NCI-H187 (cell line): ENCODE measurements at regions not wholly inside any gene's neighbourhood (a gene's known extent, or its start where the extent isn't known, plus 50 kb on each side); places are given as distances from the start of the nearest gene placed in this dataset.
"Not testable (repeated sequence)": the region's sequence is repeated elsewhere in the genome, so short reads cannot be mapped to it uniquely, and the experiment has no call there.

Experiments
- DNase-seq, 2 experiments: peaks; one replicate each; lab custom pipeline; 2025; lab: John Stamatoyannopoulos, UW

DNA sequence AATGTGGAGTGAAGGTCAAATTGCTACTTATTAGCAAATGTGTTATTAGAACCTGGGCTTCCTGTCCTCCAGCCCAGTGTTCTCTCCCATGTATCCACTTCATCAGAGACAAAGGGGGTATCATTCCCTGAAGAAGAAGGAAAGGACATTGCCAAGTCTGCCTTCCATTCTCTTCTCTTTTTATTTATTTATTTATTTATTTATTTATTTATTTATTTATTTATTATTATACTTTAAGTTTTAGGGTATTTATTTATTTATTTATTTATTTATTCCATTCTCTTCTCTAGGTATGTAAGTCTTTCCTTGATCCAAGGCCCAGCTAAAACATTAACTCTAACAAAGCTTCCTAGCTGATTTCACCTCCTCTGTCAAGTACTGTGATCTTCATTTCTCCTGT lies 277.8 kb upstream of the DNAJC19 start:
- DNase-seq: no peak

DNA sequence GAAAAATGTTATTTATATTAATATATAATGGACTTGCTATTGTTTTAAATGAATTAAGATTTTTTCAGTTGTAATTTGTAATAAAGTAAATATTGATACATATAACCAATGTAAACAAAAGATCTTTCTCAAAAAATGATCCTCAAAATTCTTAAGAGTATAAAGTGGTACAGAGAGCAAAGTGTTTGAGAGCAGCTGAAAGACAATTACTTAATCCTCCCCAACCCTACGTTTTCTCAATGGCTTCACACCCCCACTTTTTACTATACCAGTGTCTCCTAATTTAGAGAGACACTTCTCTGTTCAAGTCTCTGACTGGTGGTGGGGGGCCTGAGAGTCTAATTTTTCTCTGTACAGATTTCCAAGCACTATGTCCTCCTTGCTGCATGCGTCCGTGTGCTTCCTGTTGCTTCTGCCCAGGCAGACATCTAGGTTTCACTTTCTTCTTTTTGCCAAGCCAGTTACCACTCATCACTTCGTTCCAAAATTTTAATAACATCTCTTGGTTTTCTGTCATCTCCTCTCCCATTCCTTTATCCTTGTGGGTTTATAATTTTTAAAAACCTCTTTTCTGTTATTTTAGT lies 276.3 kb upstream of the DNAJC19 start:
- no peak for DNase-seq

DNA sequence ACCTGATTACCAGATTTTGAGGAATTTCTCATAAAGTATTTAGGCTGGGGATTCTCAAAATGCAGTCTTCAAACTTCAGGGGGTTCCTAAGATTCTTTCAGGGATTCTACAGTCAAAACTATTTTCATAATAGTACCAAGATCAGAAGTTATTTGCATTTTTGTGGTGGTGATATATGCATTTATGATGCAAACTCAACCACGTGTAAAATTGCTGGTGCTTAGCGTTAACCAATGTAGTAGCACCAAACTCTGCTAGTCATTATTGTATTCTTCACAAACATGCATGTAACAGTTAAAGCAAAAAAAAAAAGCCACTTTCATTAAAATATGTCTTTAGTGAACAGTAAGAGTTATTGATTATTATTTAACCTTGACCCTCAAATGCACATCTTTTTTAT lies 274.9 kb upstream of the DNAJC19 start:
- no peak for DNase-seq

DNA sequence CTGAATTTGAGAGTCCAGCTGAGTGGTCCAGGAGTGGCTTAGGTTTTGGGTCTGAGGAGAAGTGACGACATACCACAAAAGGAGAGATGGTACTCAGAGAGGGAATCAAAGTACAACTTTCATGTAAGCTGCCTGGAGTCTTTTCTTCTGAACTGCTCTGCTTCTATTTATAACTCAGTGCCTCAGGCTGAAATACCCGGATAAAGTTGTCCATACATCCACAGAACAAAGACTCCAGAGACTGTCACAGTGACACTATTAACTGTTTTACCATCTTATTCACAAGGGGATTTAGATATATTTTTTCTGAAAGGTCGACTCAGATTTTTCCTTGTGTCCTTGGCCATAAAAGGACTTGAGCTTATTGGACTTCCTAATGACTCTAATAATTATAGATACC lies 264.3 kb upstream of the DNAJC19 start:
- no peak for DNase-seq

DNA sequence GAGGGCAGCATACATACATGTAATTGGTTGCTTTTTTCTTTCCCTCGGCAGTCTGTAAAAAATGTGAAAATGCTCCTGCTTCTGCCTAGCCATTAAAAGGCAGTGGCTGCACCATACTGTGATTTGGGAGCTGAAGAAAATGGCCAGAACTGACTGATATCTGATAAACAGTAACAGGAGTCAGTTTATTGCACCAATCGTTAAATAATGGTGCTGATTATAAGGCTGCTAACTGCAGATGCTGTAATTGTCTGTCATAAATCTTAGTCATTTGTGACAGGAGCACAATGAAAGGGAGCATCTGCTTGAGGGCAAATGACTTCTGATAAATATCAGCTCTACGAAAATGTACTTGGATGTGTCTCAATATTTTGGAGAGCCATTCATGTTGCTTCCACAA lies 263.1 kb upstream of the DNAJC19 start:
- no peak for DNase-seq

DNA sequence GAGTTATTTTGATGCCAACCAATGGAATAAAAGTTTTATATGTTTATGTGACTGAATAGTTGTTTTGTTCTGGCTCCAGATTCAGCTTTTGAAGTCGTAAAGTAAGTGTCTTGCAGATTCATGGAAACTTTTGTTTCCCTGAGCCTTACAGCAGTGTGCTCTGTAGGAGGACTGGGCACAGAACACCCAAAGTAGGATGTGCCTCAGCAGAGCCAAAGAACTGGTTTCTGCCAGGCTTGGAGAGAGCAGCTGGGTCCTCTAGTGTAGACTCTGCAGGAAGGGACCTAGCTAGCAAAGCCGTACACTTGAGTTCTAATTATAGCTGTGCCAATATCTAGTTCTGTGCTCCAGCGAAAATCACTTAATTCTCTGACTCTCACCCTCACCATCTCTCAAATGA lies 261.2 kb upstream of the DNAJC19 start:
- no peak for DNase-seq

DNA sequence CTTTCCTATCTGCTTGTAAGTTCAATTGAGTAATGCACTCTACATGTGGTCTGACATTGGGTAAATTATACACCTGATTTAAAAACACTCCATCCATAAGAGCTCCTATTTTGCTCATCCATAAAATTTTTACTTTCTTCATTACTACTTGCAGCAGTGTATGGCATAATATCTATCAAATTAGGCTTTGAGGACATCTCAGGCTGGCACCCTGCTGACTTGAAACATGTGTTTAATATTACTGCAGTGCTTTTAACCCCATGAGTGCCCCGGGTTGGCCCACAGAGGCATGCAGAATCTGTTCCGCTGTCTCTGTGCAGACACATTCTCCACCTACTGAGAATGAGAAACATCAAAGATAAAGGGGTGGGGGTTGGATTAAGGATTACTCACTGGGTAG lies 249.9 kb upstream of the DNAJC19 start:
- DNase-seq: peak in 1 of 2 experiments; percentile 23

DNA sequence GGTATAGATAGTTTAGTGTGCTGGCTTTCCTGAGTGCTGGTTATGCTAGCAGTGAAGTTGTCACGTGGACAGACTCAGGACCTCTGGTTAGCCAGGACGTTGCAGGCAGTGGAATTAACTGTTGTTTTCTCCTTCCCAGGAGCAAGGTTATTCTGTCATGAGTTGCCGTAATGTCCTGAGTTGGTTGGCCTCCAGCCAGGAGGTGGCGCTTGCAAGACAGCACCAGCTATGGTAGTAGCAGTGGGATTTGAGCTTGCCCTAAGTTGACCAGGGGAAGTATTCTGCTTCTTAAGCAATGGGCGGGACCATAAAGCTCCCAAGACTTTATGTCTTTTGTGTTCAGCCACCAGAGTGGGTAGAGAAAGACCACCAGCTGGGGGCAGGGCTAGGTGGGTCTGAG lies 240.7 kb upstream of the DNAJC19 start:
- no peak for DNase-seq

DNA sequence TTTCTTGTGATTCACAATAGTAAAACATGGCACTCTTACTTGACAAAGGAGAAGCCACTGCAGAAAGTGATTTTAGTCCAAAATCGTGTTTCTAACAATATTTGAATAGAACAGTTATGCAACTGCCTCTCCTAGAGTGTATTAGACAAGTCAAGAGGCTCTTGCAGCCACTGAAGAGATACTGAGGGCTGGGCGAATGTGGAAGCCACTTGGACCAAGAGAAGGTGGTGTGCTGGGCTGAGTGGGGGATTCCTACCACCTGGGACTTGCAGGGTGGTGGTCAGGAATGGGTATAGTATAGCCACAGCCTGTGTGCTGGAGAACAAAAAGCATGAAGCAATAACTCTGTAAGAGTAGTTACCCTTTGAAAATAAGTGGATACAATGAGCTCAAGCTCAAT lies 223.8 kb upstream of the DNAJC19 start:
- no peak for DNase-seq

DNA sequence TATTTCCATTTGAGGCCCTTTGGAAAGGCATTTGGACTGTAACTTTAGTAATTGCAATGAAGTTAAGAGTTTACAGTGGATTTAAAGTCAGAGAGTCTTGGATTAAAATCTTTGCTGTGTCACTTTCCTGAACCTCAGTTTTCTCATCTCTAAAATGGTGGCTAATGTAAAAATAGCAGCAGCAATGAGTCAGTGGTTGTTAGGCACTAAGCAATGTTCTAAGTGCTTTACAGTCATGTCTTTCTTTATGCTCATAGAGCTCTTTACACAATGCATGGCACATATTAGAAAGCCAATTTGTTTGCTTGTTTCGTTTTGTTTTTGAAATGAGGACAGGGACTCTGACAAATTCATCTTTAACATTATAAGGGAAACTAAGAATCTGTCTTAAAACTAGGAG lies 222.7 kb upstream of the DNAJC19 start:
- DNase-seq: no peak

DNA sequence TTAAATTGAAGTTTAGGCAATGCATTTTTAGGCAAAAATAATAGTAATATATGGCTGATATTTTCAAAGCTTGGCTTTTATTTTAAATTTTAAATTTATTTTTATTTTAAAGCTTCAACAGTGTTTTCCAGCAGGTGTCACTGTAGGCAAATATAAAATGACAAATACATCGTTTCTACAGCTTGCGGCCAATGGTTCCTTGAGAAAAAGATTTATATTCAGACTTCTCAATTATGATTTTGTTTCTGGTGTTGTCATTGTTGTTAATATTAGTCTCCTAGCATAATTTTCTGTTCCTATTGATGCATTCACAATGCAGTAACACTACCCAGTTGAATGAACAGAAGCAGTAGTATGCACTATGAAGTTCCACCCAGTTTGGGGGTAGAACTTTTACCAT lies 220.7 kb upstream of the DNAJC19 start:
- no peak for DNase-seq

DNA sequence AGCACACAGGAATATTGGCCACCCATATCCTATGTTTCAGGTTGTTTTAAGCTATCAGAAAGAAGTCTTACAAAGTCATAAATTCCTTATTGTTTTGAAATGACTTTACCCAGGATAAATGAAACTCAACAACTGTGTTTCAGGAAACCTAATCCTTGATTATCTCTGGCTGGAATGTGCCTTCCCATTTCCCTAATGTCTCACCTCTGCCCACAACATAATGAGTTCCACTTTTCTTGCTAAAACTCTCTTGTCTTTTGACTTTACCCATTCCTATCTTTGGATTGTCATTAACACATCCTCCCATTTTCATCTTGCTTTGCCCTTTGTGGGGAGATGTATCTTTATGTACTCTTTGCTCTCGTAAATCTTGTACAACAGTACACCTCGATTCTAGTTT lies 200.0 kb upstream of the DNAJC19 start:
- no peak for DNase-seq

DNA sequence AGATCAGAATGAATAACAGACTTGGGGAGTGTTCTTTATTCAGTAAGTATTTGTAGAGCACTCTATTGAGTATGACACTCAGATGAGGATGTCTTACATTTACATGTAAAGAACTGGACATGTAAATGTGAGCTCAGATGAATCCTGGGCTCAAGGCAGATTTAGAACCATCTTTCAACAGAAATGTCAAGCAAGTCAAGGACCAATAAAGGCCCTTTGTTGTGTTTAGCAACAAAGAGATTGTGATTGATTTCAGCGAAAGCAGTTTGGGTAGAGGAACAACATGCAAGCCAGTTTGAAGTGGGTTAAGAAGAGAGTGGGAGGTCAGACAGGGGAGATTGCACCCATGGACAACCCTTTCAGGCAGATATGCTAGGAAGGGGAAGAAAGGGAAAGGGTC lies 194.2 kb upstream of the DNAJC19 start:
- no peak for DNase-seq

DNA sequence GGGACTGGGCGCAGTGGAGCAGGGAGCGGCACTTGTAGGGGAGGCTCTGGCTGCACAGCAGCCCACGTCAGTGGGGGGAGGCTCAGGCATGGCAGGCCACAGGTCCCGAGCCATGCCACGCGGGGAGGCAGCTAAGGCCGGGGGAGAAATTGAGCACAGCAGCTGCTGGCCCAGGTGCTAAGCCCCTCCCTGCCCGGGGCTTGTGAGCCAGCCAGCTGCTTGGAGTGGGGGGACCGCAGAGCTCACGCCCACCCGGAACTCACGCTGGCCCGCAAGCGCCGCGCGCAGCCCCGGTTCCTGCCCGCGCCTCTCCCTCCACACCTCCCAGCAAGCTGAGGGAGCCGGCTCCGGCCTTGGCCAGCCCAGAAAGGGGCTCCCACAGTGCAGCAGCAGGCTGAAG lies 193.5 kb upstream of the DNAJC19 start:
- DNase-seq: not testable (repeated sequence)

DNA sequence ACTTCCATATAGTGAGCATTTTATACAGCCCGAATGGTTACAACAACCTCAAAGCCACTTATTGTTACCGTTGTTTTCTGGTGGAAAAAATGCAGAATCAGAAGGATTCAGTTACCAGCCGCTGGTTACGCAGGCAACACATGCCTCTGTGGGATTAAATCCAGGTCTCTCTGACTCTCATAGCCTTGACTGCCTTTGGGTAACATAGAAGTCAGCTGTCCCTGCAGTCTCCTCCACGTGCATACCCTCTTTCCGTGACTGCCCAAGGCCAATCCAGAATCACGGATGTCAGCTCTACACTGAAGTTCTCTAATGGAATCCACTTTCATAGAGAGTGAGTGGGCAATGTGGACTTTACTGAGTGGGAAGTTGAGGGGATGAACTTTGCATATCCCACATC lies 189.5 kb upstream of the DNAJC19 start:
- no peak for DNase-seq

DNA sequence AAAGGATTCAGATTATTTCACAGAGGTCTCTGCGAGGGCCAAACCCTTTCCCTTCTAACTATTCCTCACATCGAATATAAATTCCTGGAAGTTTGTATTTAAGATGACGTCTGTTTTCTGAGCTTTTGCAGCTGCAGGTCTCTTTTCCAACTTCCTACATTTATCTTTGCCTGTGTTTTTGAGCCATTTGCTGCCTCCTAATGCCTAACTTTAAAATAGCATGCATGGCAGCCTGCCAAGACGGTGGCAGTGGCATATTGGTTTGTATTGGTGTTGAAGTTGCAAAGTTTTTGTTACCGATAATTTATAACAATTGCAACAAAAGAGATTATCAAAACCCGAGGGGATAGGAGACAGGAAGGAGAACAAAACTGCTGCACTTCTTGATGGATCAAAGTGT lies 187.1 kb upstream of the DNAJC19 start:
- peak in 1 of 2 experiments; percentile 3 for DNase-seq

DNA sequence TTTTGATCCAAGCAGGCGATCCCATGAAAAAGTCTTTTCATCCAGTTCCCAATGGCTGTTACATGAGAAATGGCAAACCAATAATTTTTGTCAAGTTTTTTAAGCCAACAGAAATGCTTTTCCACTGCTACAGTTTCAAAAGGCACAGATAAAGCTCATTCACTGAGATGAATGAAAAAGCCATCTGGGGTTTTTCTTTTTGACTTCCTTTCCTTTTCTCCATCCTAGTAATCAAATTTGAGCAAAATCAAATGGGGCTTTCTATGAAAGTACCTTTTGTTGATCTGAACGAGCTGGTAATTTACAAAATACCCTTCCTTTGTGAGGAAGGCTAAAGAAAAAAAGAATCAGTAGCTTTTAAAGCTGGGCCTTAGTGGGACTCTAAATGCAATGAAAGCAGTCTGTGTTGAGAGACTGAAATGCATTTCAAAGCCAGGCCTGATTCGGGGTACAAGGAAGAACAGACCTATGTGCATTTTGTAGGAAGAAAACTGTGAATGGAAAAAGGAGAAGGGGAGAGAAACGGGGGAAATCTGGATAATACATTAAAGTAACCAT lies 185.2 kb upstream of the DNAJC19 start:
- DNase-seq: no peak

DNA sequence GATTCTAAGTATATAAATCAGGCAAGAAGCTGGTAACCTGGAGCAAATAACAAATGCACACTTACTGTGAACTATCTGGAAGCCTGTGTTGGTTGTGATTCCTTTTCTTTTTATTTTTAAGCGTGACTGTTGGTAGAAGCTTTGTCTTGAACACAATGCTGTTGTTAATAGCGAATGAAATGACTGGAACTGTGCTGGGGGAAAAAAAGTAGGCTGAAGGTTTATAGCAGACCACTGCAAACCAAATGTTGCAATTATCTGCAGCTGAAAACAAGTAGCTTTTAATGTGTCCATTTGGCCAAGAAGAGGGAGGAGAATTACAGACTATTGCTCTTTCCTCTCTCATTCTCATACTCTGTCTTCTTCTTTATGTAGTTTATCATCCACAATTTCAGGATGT lies 184.5 kb upstream of the DNAJC19 start:
- no peak for DNase-seq

DNA sequence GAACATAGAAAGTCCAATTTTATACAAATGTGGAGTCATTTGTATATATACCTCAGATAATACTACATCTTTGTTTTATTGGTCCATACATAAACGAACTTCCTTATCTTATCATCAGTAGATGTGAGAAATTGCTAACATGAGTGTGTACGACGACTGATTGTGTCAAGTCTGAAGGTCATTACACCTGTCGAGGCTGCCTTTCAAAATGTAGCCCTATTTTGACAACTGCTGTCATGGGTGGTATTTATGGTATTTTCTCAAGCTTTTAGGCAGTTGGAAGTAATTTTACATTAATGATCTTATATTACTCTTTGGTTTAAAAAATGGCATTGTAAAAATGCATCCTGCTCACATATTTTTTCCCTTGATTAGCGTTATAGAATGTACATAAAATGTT lies 183.7 kb upstream of the DNAJC19 start:
- no peak for DNase-seq

DNA sequence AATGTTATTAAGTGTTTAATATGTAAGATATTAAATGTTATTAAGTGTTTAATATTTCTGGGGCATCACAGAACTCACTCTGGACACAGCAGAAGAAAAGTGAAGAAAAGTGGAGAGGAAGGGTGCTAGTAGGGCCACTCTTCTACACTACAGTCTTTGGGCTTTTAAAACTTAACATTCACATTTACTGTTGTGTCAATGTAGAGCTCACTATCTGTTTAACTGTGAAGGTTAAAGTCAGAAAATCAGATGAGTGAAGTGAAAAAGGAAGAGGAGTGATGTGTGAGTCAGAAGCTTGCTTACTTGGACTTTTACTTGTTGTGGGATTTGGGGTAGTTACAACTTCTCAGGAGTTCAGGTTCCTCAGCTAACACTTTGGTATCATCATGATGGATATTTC lies 145.3 kb upstream of the DNAJC19 start:
- no peak for DNase-seq

DNA sequence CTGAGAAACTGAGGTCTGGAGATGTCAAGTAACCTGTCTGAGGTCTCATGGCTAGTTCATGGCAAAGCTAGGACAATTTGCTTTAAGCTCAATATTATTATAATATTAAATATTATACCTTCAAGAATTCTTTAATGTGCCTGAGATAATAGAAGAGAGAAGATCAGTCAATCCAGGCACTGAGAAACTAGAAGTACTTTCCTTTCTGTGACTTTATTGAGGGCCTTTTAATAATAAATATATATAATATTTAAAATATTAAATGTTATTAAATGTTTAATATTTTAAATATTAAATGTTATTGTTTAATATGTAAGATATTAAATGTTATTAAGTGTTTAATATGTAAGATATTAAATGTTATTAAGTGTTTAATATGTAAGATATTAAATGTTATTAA lies 144.3 kb upstream of the DNAJC19 start:
- DNase-seq: no peak

DNA sequence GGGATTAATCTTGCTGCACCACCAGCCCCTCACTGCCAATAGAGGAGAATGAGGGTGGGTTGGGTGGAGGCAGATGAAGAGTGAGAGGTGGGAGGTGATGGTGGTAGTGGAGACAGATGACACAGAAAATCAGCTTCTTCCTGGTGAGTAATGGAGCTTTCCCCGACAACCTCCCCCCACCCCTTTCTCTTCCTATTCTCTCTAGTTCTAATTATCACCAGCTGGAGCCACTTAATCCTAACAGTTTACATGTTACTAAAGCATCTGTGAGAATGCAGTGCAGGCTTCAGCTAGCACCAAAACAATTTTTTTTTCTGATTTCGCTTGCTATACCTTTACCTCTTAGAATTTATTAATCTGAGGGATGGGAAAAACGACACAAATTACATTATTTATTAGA lies 116.1 kb upstream of the DNAJC19 start:
- DNase-seq: no peak

DNA sequence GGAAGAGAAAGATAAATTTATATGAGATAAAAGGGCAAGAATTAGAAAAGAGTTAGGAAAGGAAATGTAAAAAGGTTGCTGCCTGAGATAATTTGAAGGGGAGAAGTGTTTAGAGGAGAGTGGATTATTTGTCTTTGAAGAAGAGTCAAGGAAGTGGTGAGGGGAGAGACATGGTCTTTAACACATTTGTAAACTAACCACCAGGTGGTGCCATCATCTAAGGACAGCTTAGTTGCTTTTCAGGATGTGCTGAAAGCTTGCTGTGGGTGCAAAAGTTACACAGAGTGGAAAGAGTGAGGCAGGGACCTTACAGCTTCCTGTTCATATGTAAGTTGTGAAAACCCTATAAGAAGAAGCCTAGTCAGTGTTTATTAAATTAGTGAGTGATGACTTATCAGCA lies 114.1 kb upstream of the DNAJC19 start:
- DNase-seq: no peak

DNA sequence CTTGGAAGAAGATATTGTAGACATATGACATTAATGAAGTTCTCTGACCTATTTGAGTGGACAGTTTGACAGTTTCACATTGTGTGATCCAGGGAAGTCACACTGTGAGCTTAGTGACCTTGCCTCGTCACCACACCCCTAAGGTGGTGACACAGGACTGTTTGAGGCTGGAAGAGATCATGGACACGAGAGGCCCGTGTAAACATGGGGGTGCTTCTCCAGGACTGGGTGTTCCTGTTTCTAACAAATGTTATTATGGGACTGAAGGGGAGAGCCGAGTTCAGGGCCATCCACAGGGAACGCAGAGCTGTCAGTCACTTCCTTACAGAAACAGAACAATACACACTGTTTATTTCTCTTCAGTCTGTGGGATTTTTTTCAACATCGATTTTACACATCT lies 96.5 kb upstream of the DNAJC19 start:
- DNase-seq: no peak

DNA sequence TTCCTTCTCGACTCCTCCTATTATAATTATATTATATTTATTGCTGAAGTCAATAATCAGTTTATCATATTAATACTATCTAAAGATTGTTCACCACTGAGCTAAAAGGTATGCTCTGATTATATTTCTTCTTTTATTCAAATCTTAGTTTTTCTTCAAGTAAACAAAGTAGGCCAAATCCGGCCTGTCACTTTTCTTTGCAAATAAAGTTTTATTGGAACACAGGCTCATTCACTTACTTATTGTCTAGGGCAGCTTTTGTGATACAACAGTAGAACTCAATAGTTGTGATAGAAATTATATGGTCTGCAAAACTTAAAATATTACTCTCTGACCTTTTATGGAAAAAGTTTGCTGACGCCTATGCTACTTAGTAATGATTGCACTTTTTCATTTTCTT lies 92.4 kb upstream of the DNAJC19 start:
- DNase-seq: no peak
